ENCODE measurements at regions not wholly inside any gene's neighbourhood (a gene's known extent, or its start where the extent isn't known, plus 50 kb on each side); places are given as distances from the start of the nearest gene placed in this dataset.

DNA sequence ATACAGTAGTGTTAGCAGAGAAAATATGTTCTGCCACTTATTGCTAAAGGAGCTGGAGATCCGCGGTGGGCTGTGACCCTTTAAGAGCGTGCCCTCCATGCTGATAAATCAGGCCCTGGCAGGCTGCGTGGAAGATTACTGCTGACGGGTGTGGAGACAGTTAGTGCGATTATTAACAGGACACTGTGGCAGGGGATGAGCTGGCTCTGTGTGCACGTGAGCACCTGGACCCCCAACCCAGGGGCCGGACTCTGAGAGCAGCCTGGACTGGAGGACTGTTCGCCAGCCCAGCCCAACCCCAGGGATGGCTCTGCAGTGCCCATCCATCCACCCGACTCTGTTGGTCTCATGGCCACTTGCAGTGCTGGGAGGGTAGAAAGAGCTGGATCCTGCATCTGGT is 162.0 kb downstream of the MELK start:
- Histone ChIP-seq H3K79me2 (ENCODE audit: control insufficient read depth in 1 of 2, insufficient read depth in 2 of 2, low read length in 2 of 2) (no peaks in the 10 kb centered on the region), H3K9me3 (ENCODE audit: insufficient read depth in 2 of 2, low read depth in 1 of 2, low read length in 1 of 2) (no peaks in the 10 kb centered on the region), H3K18ac (ENCODE audit: extremely low read depth, low read length) (no peak overlapping the region), H4K91ac (replicated peaks; ENCODE audit: insufficient read length, low read length) (no peak overlapping the region), H3K4me3 (ENCODE audit: extremely low read depth in 1 of 4, insufficient read depth in 2 of 4, low read depth in 3 of 4, low read length in 4 of 4) (no peak overlapping the region), H2BK20ac (ENCODE audit: low read length) (no peak overlapping the region), H2AFZ (ENCODE audit: low read length) (no peak overlapping the region), H3K4me2 (ENCODE audit: insufficient read depth in 1 of 2, low read depth in 2 of 2, low read length in 2 of 2) (no peak overlapping the region), H4K20me1 (replicated peaks in 1 of 2; ENCODE audit: control insufficient read depth in 1 of 2, insufficient read depth in 2 of 2, low read length in 2 of 2) (no peaks in the 10 kb centered on the region), H3K36me3 (ENCODE audit: control insufficient read depth in 2 of 4, insufficient read depth in 4 of 4, low read length in 3 of 4) (no peaks in the 10 kb centered on the region), H3K23ac (ENCODE audit: insufficient read length) (no peak overlapping the region), H4K5ac (ENCODE audit: insufficient read length, low read depth, low read length) (no peak overlapping the region), H2BK120ac (replicated peaks; ENCODE audit: low read depth, low read length) (no peak overlapping the region), H3K14ac (ENCODE audit: insufficient read length) (no peak overlapping the region), H3K4ac (replicated peaks; ENCODE audit: insufficient read length, low read depth, low read length) (no peak overlapping the region), H2BK5ac (ENCODE audit: low read depth, low read length) (no peak overlapping the region), H3K9ac (replicated peaks in 1 of 4; ENCODE audit: extremely low read depth in 1 of 4, low read depth in 3 of 4, low read length in 3 of 4) (no peak overlapping the region), H3K23me2 (ENCODE audit: low read depth, low read length) (no peaks in the 10 kb centered on the region), H4K8ac (ENCODE audit: extremely low read depth, insufficient read depth, low read length) (no peak overlapping the region), H2AK5ac (ENCODE audit: low read depth, low read length) (no peak overlapping the region), H3K27me3 (replicated peaks in 1 of 4; ENCODE audit: control insufficient read depth in 3 of 4, extremely low read depth in 1 of 4, insufficient read depth in 3 of 4, low read length in 3 of 4) (peaks cover 0 to 3% (median 1%) of the 10 kb centered on the region in 4 experiments; a peak in 1 of 7 replicates), H3K27ac (ENCODE audit: low read depth, low read length) (no peak overlapping the region), H3K79me1 (ENCODE audit: low read depth, low read length) (no peaks in the 10 kb centered on the region), H2BK15ac (ENCODE audit: low read length) (no peak overlapping the region), H3K56ac (replicated peaks; ENCODE audit: insufficient read length, low read depth, low read length) (no peak overlapping the region), H3K4me1 (replicated peaks in 1 of 4; ENCODE audit: control insufficient read depth in 3 of 4, insufficient read depth in 4 of 4, low read length in 3 of 4) (peaks cover 0 to 9% (median under 1%) of the 10 kb centered on the region in 4 experiments; a peak in 3 of 7 replicates), H2BK12ac (ENCODE audit: low read depth, low read length) (no peak overlapping the region)
- 81% methylated on average over 10 of the region's 10 CpGs; no CpG with 5 or more reads in 1 of the 2 experiments for WGBS, 2 experiments (ENCODE audit: extremely low coverage in 1 of 2, insufficient coverage in 1 of 2, insufficient read length in 1 of 2, insufficient replicate concordance in 2 of 2, low coverage in 1 of 2, low lambda C conversion rate in 2 of 2, missing lambda C conversion rate in 1 of 2)
- ChIA-PET POLR2A (ENCODE audit: partially characterized antibody) (no interaction called here), CTCF (ENCODE audit: partially characterized antibody) (interaction anchor here (0.9 kb wide), 1 partner anchor 136 kb away, joined by 3 read pairs; no protein-coding TSS in a partner anchor)
- TF ChIP-seq BACH1 (IDR thresholded peaks at IDR 0.05; ENCODE audit: low read length) (no peak), GTF2F1 (IDR thresholded peaks at IDR 0.05; ENCODE audit: borderline replicate concordance, low read depth, low read length) (no peak), SUZ12 (IDR thresholded peaks at IDR 0.05; ENCODE audit: low read length) (no peak)
- DNase-seq (ENCODE audit: low read depth in 1 of 2, low spot score in 2 of 2) (no peak), FAIRE-seq (no peak)

Data from H1 (cell line).